Right renal pelvis (tissue), 4 donors: ENCODE measurements at regions not wholly inside any gene's neighbourhood (a gene's known extent, or its start where the extent isn't known, plus 50 kb on each side); places are given as distances from the start of the nearest gene placed in this dataset.

Experiments used
- DNase-seq, 4 donors: peaks; one replicate each; pipeline ENCODE4 v3.0.0-alpha.2; 2013; ENCODE audit warnings: low read depth in 4 of 4, low spot score in 3 of 4, missing footprints in 1 of 4

GRCh38 chr9:79813258-79813638 lies 241.5 kb downstream of the TLE4 start:
- no peak for DNase-seq

- DNase-seq, result no peak
These were observed 240.9 kb downstream of the TLE4 start for GRCh38 chr9:79812507-79813257.

- no peak for DNase-seq
These were observed 240.3 kb downstream of the TLE4 start for GRCh38 chr9:79812099-79812498.

- no peak for DNase-seq
These were observed 238.2 kb downstream of the TLE4 start for GRCh38 chr9:79809931-79810330.

GRCh38 chr9:79809316-79809876 lies 237.6 kb downstream of the TLE4 start:
- no peak for DNase-seq

GRCh38 chr9:79807971-79808370 lies 236.2 kb downstream of the TLE4 start:
- DNase-seq, result no peak

- DNase-seq, result no peak
These were observed 234.3 kb downstream of the TLE4 start for GRCh38 chr9:79806086-79806485.

GRCh38 chr9:79801459-79801858 lies 229.7 kb downstream of the TLE4 start:
- no peak for DNase-seq

- DNase-seq, result no peak
These were observed 228.8 kb downstream of the TLE4 start for GRCh38 chr9:79800578-79800977.

GRCh38 chr9:79799691-79800335 lies 228.0 kb downstream of the TLE4 start:
- DNase-seq, result no peak

GRCh38 chr9:79798450-79798849 lies 226.7 kb downstream of the TLE4 start:
- no peak for DNase-seq

GRCh38 chr9:79796411-79796810 lies 224.6 kb downstream of the TLE4 start:
- no peak for DNase-seq

- no peak for DNase-seq
These were observed 216.9 kb downstream of the TLE4 start for GRCh38 chr9:79788662-79789061.

GRCh38 chr9:79781263-79781662 lies 209.5 kb downstream of the TLE4 start:
- DNase-seq, result no peak

- no peak for DNase-seq
These were observed 208.8 kb downstream of the TLE4 start for GRCh38 chr9:79780559-79780958.

GRCh38 chr9:79779901-79780300 lies 208.1 kb downstream of the TLE4 start:
- DNase-seq, result no peak

GRCh38 chr9:79778581-79778980 lies 206.8 kb downstream of the TLE4 start:
- no peak for DNase-seq

- no peak for DNase-seq
These were observed 204.8 kb downstream of the TLE4 start for GRCh38 chr9:79776581-79776980.
